Mammary epithelial cell (primary cell): ENCODE measurements at regions not wholly inside any gene's neighbourhood (a gene's known extent, or its start where the extent isn't known, plus 50 kb on each side); places are given as distances from the start of the nearest gene placed in this dataset.

ENCODE experiments used
- EZH2 ChIP-seq: IDR thresholded peaks from 2 replicates; pipeline ENCODE4 v1.6.1; 2012; ENCODE audit warnings: low read length, inconsistent platforms, borderline replicate concordance
- TF ChIP-seq, protein P1 (sequence below), 2 donors: IDR thresholded peaks in 1 of 2; conservative IDR thresholded peaks in 1 of 2; 2 replicates each; pipeline ENCODE4 v1.5.1; 2011 to 2012; ENCODE audit warnings: inconsistent platforms in 2 of 2, low read length in 2 of 2, mild to moderate bottlenecking in 2 of 2, control low read depth in 1 of 2, low read depth in 1 of 2; ENCODE audit not compliant: insufficient read depth in 1 of 2; ENCODE audit errors: extremely low read depth in 1 of 2

DNA sequence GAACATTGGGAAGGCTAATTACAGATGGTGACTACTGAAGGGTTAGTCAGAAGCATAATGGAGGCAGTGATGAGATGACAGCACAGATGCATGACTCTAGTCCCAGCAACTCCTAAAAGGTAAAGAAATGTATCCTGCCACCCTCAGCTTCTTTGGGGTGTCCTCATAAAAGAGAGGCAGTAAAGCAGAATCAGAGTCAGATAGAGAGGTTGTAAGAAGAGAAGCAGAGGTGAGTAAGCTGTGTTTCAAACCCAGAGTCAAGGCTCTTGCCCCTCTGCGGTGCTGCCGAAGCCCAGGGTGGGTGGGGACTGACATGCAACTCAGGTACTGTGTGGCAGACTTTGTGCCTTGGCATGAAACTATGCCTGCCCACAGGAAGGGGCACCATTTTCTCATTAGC is 59.5 kb upstream of the PGM2 start:
- TF ChIP-seq, protein P1, sequence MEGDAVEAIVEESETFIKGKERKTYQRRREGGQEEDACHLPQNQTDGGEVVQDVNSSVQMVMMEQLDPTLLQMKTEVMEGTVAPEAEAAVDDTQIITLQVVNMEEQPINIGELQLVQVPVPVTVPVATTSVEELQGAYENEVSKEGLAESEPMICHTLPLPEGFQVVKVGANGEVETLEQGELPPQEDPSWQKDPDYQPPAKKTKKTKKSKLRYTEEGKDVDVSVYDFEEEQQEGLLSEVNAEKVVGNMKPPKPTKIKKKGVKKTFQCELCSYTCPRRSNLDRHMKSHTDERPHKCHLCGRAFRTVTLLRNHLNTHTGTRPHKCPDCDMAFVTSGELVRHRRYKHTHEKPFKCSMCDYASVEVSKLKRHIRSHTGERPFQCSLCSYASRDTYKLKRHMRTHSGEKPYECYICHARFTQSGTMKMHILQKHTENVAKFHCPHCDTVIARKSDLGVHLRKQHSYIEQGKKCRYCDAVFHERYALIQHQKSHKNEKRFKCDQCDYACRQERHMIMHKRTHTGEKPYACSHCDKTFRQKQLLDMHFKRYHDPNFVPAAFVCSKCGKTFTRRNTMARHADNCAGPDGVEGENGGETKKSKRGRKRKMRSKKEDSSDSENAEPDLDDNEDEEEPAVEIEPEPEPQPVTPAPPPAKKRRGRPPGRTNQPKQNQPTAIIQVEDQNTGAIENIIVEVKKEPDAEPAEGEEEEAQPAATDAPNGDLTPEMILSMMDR (conservative IDR thresholded peaks at IDR 0.05 in 1 of 2, IDR thresholded peaks at IDR 0.05 in 1 of 2; ENCODE audit: extremely low read depth in 1 of 2, insufficient read depth in 1 of 2, low read depth in 1 of 2, low read length in 2 of 2) = no peak
- TF ChIP-seq EZH2 = no peak
